ENCODE measurements at regions not wholly inside any gene's neighbourhood (a gene's known extent, or its start where the extent isn't known, plus 50 kb on each side); places are given as distances from the start of the nearest gene placed in this dataset.

DNA sequence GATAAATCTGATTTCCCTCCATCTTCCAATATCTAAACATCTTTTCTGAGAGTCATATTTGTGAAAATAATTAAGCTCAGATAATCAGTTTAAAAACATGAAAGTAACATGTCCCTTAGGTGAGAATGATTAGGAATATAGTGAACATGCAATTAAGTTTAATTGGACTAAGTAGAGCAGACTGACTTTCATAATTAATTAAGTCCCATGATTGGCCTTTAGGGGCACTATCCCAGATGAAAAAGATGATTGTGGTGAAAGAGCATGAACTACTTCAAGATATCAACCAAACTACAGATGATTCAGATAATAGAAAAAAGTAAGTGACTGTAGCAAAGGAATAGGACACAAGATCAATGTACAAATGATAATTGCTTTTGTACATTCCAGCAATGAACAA lies 758.8 kb downstream of the STIM2 start:
- Mint-ChIP-seq H3K4me1 (no peaks in the 10 kb centered on the region), H3K9me3 (peaks cover 12% of the 10 kb centered on the region), H3K27me3 (no peaks in the 10 kb centered on the region), H3K27ac (no peak overlapping the region), H3K36me3 (no peaks in the 10 kb centered on the region), H3K4me3 (no peak overlapping the region)

GRCh38 chr4:27620886-27621285 lies 760.2 kb downstream of the STIM2 start:
- peaks cover 16% of the 10 kb centered on the region for H3K9me3 Mint-ChIP-seq
- H3K4me1 Mint-ChIP-seq = no peaks in the 10 kb centered on the region
- H3K27ac Mint-ChIP-seq = no peak overlapping the region
- H3K4me3 Mint-ChIP-seq = no peak overlapping the region
- no peaks in the 10 kb centered on the region for H3K36me3 Mint-ChIP-seq
- no peaks in the 10 kb centered on the region for H3K27me3 Mint-ChIP-seq

DNA sequence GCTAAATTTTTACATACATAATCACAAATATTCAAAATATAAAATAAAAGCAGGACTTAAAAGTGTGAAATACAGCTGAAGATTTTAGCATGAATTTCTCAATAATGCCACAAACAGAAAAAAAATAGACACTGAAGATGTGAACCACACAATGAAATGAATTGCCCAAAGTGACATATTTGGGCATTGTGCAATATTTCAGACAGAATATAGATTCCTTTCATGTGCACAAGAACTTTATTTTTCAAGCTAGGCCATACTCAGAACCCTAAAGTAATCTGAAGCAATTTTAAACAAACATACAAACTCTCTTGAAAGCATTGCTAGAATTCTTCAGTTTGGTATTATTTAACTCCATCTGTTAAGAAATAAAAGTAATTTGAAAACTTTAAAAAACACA lies 764.1 kb downstream of the STIM2 start:
- Mint-ChIP-seq H3K27ac (no peak overlapping the region), H3K36me3 (no peaks in the 10 kb centered on the region), H3K9me3 (peaks cover 21% of the 10 kb centered on the region), H3K4me3 (no peak overlapping the region), H3K27me3 (no peaks in the 10 kb centered on the region), H3K4me1 (no peaks in the 10 kb centered on the region)

DNA sequence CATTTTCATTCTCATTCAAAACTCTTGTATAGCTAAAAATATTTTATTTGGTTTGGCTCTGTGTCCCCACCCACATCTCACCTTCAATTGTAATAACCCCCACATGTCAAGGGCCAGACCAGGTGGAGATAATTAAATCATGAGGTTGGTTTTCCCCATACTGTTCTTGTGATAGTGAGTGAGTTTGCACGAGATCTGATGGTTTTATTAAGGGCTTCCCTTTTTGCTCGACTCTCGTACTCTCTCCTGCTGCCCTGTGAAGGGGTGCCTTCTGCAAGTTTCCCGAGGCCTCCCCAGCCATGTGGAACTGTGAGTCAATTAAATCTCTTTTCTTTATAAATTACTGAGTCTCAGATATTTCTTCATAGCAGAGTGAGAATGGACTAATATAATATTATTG lies 768.0 kb downstream of the STIM2 start:
- Mint-ChIP-seq H3K4me3 (no peak overlapping the region), H3K27ac (no peak overlapping the region), H3K36me3 (no peaks in the 10 kb centered on the region), H3K27me3 (no peaks in the 10 kb centered on the region), H3K4me1 (no peaks in the 10 kb centered on the region), H3K9me3 (peaks cover 9% of the 10 kb centered on the region)

DNA sequence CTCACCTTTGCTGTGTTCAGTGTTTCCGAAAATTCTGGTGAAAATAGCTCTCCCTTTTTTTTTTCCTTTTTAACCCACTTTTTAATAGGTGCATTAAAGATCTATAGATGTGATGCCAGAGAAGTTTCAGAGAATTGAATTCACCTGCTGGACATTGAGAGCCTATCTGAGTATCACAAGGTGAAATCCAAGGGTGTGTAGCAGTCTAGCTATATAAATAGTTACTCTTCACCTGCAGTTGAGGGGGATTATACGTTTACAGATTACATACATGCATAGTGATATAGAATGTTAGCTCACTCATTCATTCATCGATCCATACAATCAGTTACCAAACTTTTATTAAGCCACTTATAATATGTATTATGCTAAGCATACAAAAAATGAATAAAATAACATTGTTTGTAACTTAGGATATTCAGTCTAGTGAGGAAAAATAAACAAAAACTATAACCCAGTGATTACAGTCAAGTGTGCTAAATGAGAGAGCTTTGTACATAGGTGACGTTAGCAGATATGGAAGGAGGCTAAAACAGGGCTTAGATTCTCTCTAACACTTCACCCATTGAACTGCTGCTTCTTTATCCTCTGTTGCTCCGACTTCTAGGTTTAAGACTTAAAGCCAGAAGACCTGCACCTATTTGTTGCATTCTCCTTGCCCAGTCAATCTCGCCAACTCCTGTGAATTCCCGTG lies 769.0 kb downstream of the STIM2 start:
- H3K9me3 Mint-ChIP-seq = peaks cover 9% of the 10 kb centered on the region
- no peaks in the 10 kb centered on the region for H3K27me3 Mint-ChIP-seq
- no peaks in the 10 kb centered on the region for H3K4me1 Mint-ChIP-seq
- no peak overlapping the region for H3K27ac Mint-ChIP-seq
- H3K36me3 Mint-ChIP-seq = no peaks in the 10 kb centered on the region
- H3K4me3 Mint-ChIP-seq = no peak overlapping the region

- Mint-ChIP-seq H3K4me1 (no peaks in the 10 kb centered on the region), H3K9me3 (peaks cover 6% of the 10 kb centered on the region), H3K27ac (no peak overlapping the region), H3K27me3 (no peaks in the 10 kb centered on the region), H3K36me3 (no peaks in the 10 kb centered on the region), H3K4me3 (no peak overlapping the region)
Measured at GRCh38 chr4:27635936-27636913, 775.6 kb downstream of the STIM2 start.

DNA sequence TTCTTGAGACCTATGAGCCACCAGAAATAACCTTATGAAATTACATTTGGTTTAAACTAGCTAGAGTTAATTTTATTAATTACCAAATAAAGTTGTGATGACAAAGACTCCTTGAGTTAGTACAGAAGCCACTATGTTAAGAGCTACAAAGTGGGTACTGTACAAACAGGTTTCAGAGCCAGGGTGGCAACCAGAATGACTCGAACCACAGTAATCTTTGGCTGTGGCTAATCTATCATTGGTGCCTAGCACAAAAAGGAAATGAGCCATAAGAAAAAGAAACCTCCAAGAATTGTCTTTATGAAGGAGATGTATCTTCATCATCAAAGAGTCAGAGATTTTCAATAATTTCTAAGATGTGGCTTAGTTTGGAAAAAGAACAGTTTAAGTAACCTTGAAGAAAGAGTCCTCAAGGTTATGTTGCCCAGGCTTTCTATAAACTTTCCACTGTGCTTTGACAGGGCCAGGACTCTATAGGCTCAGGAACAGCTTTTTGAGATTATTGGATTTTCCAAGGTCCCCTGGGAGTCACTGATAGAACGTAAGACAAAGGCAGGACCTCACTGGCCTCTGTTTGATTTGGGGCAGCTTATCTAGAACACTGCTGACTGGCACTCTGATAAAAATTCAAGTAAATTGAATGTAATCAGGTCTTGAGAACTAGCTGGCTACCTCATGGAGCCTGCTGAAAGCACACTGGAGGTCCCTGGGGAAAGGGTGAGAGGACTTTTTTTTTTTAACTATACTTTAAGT lies 777.7 kb downstream of the STIM2 start:
- Mint-ChIP-seq H3K27me3 (no peaks in the 10 kb centered on the region), H3K4me3 (no peak overlapping the region), H3K27ac (no peak overlapping the region), H3K36me3 (no peaks in the 10 kb centered on the region), H3K4me1 (no peaks in the 10 kb centered on the region), H3K9me3 (peaks cover 15% of the 10 kb centered on the region)

- H3K27me3 Mint-ChIP-seq = no peaks in the 10 kb centered on the region
- peaks cover 9% of the 10 kb centered on the region for H3K9me3 Mint-ChIP-seq
- H3K4me3 Mint-ChIP-seq = no peak overlapping the region
- no peaks in the 10 kb centered on the region for H3K4me1 Mint-ChIP-seq
- no peak overlapping the region for H3K27ac Mint-ChIP-seq
- no peaks in the 10 kb centered on the region for H3K36me3 Mint-ChIP-seq
Measured at GRCh38 chr4:27643101-27643500, 782.5 kb downstream of the STIM2 start.

DNA sequence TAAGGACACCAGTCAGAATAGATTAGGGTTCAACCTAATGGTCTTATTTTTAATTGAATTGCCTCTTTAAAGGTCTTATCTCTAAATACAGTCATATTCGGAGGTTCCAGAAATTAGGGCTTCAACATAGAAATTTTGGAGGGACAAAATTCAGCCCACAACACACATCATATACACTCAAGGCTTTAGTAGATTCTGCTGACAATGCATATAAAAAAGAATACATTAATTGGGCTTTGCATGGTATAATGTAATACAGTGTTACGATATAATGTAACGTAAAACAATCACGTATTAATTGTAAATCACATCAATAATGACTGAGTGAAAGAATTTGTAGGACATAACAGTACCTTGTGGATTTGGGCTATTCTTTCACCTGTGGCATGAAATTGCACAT lies 787.8 kb downstream of the STIM2 start:
- no peaks in the 10 kb centered on the region for H3K4me1 Mint-ChIP-seq
- H3K36me3 Mint-ChIP-seq = no peaks in the 10 kb centered on the region
- H3K27me3 Mint-ChIP-seq = no peaks in the 10 kb centered on the region
- H3K9me3 Mint-ChIP-seq = no peaks in the 10 kb centered on the region
- no peak overlapping the region for H3K27ac Mint-ChIP-seq
- no peak overlapping the region for H3K4me3 Mint-ChIP-seq

GRCh38 chr4:27662426-27662825 lies 801.8 kb downstream of the STIM2 start:
- H3K27me3 Mint-ChIP-seq = no peaks in the 10 kb centered on the region
- no peaks in the 10 kb centered on the region for H3K9me3 Mint-ChIP-seq
- H3K4me1 Mint-ChIP-seq = no peaks in the 10 kb centered on the region
- H3K4me3 Mint-ChIP-seq = no peak overlapping the region
- no peaks in the 10 kb centered on the region for H3K36me3 Mint-ChIP-seq
- no peak overlapping the region for H3K27ac Mint-ChIP-seq

- no peaks in the 10 kb centered on the region for H3K36me3 Mint-ChIP-seq
- no peaks in the 10 kb centered on the region for H3K4me1 Mint-ChIP-seq
- no peaks in the 10 kb centered on the region for H3K9me3 Mint-ChIP-seq
- no peaks in the 10 kb centered on the region for H3K27me3 Mint-ChIP-seq
- H3K4me3 Mint-ChIP-seq = no peak overlapping the region
- no peak overlapping the region for H3K27ac Mint-ChIP-seq
Measured at GRCh38 chr4:27666943-27667342, 806.3 kb downstream of the STIM2 start.

DNA sequence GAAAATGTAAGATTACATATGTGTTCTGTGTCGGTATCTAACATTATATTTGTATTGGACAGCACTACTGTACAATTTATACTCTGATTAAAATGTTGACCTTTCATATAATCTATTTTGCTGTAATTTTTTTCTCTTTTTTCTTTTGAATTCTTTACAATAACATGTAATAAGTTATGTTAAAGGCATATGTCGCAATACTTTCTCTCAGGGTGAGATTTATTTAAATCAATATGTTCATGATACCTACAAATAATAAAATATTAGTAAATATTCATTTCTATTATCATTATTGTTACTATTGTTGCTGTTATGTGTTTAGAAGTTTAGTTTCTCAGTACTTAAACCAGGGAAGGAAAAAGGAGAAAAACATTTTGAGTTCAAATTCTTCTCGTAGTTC lies 807.4 kb downstream of the STIM2 start:
- no peaks in the 10 kb centered on the region for H3K27me3 Mint-ChIP-seq
- H3K36me3 Mint-ChIP-seq = no peaks in the 10 kb centered on the region
- H3K27ac Mint-ChIP-seq = no peak overlapping the region

GRCh38 chr4:27678027-27678426 lies 817.4 kb downstream of the STIM2 start:
- no peaks in the 10 kb centered on the region for H3K27me3 Mint-ChIP-seq
- H3K9me3 Mint-ChIP-seq = peaks cover 4% of the 10 kb centered on the region
- no peaks in the 10 kb centered on the region for H3K36me3 Mint-ChIP-seq
- no peak overlapping the region for H3K4me3 Mint-ChIP-seq
- no peaks in the 10 kb centered on the region for H3K4me1 Mint-ChIP-seq
- H3K27ac Mint-ChIP-seq = no peak overlapping the region

More for the DNA sequence above, 807.4 kb downstream of the STIM2 start:
- H3K4me1 Mint-ChIP-seq = no peaks in the 10 kb centered on the region
- no peaks in the 10 kb centered on the region for H3K9me3 Mint-ChIP-seq
- no peak overlapping the region for H3K4me3 Mint-ChIP-seq

GRCh38 chr4:27684610-27685011 lies 824.0 kb downstream of the STIM2 start:
- H3K36me3 Mint-ChIP-seq = no peaks in the 10 kb centered on the region
- H3K27ac Mint-ChIP-seq = no peak overlapping the region
- no peaks in the 10 kb centered on the region for H3K4me1 Mint-ChIP-seq
- no peaks in the 10 kb centered on the region for H3K27me3 Mint-ChIP-seq
- no peaks in the 10 kb centered on the region for H3K9me3 Mint-ChIP-seq
- no peak overlapping the region for H3K4me3 Mint-ChIP-seq

- H3K4me1 Mint-ChIP-seq = no peaks in the 10 kb centered on the region
- H3K4me3 Mint-ChIP-seq = no peak overlapping the region
- H3K27me3 Mint-ChIP-seq = no peaks in the 10 kb centered on the region
- H3K36me3 Mint-ChIP-seq = no peaks in the 10 kb centered on the region
- no peaks in the 10 kb centered on the region for H3K9me3 Mint-ChIP-seq
- H3K27ac Mint-ChIP-seq = no peak overlapping the region
Measured at GRCh38 chr4:27685091-27685490, 824.5 kb downstream of the STIM2 start.

DNA sequence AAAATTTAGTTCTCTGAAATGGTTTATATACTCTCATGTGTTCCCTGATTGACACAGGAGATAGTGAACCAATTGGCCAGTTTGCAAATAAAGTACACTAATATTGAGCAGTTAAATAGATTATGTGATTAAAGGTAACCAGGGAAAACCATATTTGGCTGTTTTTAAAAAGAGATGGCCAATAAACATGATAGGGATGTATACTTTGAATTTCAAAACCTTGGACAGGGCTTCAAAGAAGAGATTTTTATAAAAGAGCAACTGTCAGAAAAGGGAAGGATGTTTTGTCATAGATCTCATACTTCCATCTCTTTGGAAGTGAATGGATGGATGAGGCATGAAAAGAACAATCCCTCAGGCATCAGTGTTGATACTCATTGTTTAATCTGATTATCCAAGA lies 825.3 kb downstream of the STIM2 start:
- no peaks in the 10 kb centered on the region for H3K9me3 Mint-ChIP-seq
- no peaks in the 10 kb centered on the region for H3K36me3 Mint-ChIP-seq
- H3K27me3 Mint-ChIP-seq = no peaks in the 10 kb centered on the region
- H3K4me1 Mint-ChIP-seq = no peaks in the 10 kb centered on the region
- H3K4me3 Mint-ChIP-seq = no peak overlapping the region
- no peak overlapping the region for H3K27ac Mint-ChIP-seq

All from activated naive CD4-positive, alpha-beta T cell treated with anti-CD3 and anti-CD28 coated beads, Interleukin-2, amount 50 U/mL, for 24 hours (primary cell).